Ramos (cell line): ENCODE measurements at regions not wholly inside any gene's neighbourhood (a gene's known extent, or its start where the extent isn't known, plus 50 kb on each side); places are given as distances from the start of the nearest gene placed in this dataset.
"Not testable (repeated sequence)": the region's sequence is repeated elsewhere in the genome, so short reads cannot be mapped to it uniquely, and the experiment has no call there.

Experiments used
- in situ Hi-C: fragments of 300-500 bp; cut with MboI; formaldehyde crosslinking; loops from one replicate; pipeline ENCODE4 v1.14.3; 2022; ENCODE audit warnings: low sequenced_read_pairs; ENCODE audit not compliant: unreplicated experiment

- in situ Hi-C loops, result no loop called here
These were observed 101.3 kb downstream of the TMX1 start for GRCh38 chr14:51341338-51341737.

- in situ Hi-C loops, result no loop called here
These were observed 102.2 kb downstream of the TMX1 start for GRCh38 chr14:51342226-51342625.

- in situ Hi-C loops, result loop anchor here (25.0 kb wide), 1 partner anchor 435 kb away; no protein-coding TSS in a partner anchor
These were observed 112.0 kb downstream of the TMX1 start for GRCh38 chr14:51351997-51352396.

- in situ Hi-C loops, result loop anchor here (25.0 kb wide), 1 partner anchor 433 kb away; no protein-coding TSS in a partner anchor
These were observed 113.9 kb downstream of the TMX1 start for GRCh38 chr14:51353901-51354300.

- in situ Hi-C loops, result loop anchor here (25.0 kb wide), 1 partner anchor 432 kb away; no protein-coding TSS in a partner anchor
These were observed 114.8 kb downstream of the TMX1 start for GRCh38 chr14:51354846-51355245.

- in situ Hi-C loops, result loop anchor here (25.0 kb wide), 1 partner anchor 431 kb away; no protein-coding TSS in a partner anchor
These were observed 116.3 kb downstream of the TMX1 start for GRCh38 chr14:51356381-51356780.

GRCh38 chr14:51357250-51357649, 117.2 kb downstream of the TMX1 start:
- in situ Hi-C loops, result loop anchor here (25.0 kb wide), 1 partner anchor 430 kb away; no protein-coding TSS in a partner anchor

- in situ Hi-C loops, result loop anchor here (25.0 kb wide), 1 partner anchor 427 kb away; no protein-coding TSS in a partner anchor
These were observed 120.5 kb downstream of the TMX1 start for GRCh38 chr14:51360592-51360991.

- in situ Hi-C loops, result loop anchor here (25.0 kb wide), 1 partner anchor 422 kb away; no protein-coding TSS in a partner anchor
These were observed 125.4 kb downstream of the TMX1 start for GRCh38 chr14:51365241-51365965.

- in situ Hi-C loops, result loop anchor here (25.0 kb wide), 1 partner anchor 421 kb away; no protein-coding TSS in a partner anchor
These were observed 126.4 kb downstream of the TMX1 start for GRCh38 chr14:51366460-51366859.

- in situ Hi-C loops, result loop anchor here (25.0 kb wide), 1 partner anchor 420 kb away; no protein-coding TSS in a partner anchor
These were observed 127.0 kb downstream of the TMX1 start for GRCh38 chr14:51366866-51367599.

GRCh38 chr14:51367600-51367931, 127.5 kb downstream of the TMX1 start:
- in situ Hi-C loops, result loop anchor here (25.0 kb wide), 1 partner anchor 420 kb away; no protein-coding TSS in a partner anchor

GRCh38 chr14:51368721-51369163, 128.7 kb downstream of the TMX1 start:
- in situ Hi-C loops, result loop anchor here (25.0 kb wide), 1 partner anchor 419 kb away; no protein-coding TSS in a partner anchor

- in situ Hi-C loops, result loop anchor here (25.0 kb wide), 1 partner anchor 417 kb away; no protein-coding TSS in a partner anchor
These were observed 129.8 kb downstream of the TMX1 start for GRCh38 chr14:51369814-51370213.

- in situ Hi-C loops, result loop anchor here (25.0 kb wide), 1 partner anchor 416 kb away; no protein-coding TSS in a partner anchor
These were observed 130.8 kb downstream of the TMX1 start for GRCh38 chr14:51370758-51371386.

- in situ Hi-C loops, result not testable (repeated sequence)
These were observed 137.1 kb downstream of the TMX1 start for GRCh38 chr14:51377186-51377585.

GRCh38 chr14:51382506-51382905, 142.5 kb downstream of the TMX1 start:
- in situ Hi-C loops, result no loop called here

GRCh38 chr14:51386411-51386810, 146.4 kb downstream of the TMX1 start:
- in situ Hi-C loops, result no loop called here

- in situ Hi-C loops, result no loop called here
These were observed 147.1 kb downstream of the TMX1 start for GRCh38 chr14:51386983-51387735.

- in situ Hi-C loops, result no loop called here
These were observed 152.4 kb downstream of the TMX1 start for GRCh38 chr14:51392416-51392815.
